Endodermal cell (in vitro differentiated cells): ENCODE measurements at regions not wholly inside any gene's neighbourhood (a gene's known extent, or its start where the extent isn't known, plus 50 kb on each side); places are given as distances from the start of the nearest gene placed in this dataset.

Experiments used
- DNase-seq: peaks from one replicate; pipeline ENCODE4 v3.0.0-alpha.2; 2017
- H3K27ac ChIP-seq: 2 replicates; pipeline ENCODE4 v1.5.1; 2013; ENCODE audit warnings: mild to moderate bottlenecking, low read depth, low read length, moderate library complexity
- H3K27me3 ChIP-seq: 2 replicates; pipeline ENCODE4 v1.6.1; 2013; ENCODE audit warnings: mild to moderate bottlenecking, low read length, moderate library complexity; ENCODE audit not compliant: insufficient read depth, control insufficient read depth, poor library complexity, severe bottlenecking
- H3K36me3 ChIP-seq: 2 replicates; pipeline ENCODE4 v1.7.0; 2013; ENCODE audit warnings: mild to moderate bottlenecking, low read length, moderate library complexity; ENCODE audit not compliant: control insufficient read depth, insufficient read depth
- H3K4me1 ChIP-seq: one replicate; pipeline ENCODE4 v1.7.0; 2013; ENCODE audit warnings: low read length; ENCODE audit not compliant: control insufficient read depth, insufficient read depth
- H3K4me3 ChIP-seq: 2 replicates; pipeline ENCODE4 v1.5.1; 2013; ENCODE audit warnings: mild to moderate bottlenecking, low read length, moderate library complexity
- H3K9ac ChIP-seq: 2 replicates; pipeline ENCODE4 v1.6.1; 2013; ENCODE audit warnings: mild to moderate bottlenecking, low read length, moderate library complexity; ENCODE audit not compliant: poor library complexity, severe bottlenecking; ENCODE audit errors: extremely low read depth
- H3K9me3 ChIP-seq: 2 replicates; pipeline ENCODE4 v1.6.1; 2013; ENCODE audit warnings: mild to moderate bottlenecking, low read length, moderate library complexity; ENCODE audit not compliant: control insufficient read depth
- H3K27ac Mint-ChIP-seq: 2 replicates; pipeline ENCODE4 v1.8.0; 2020; ENCODE audit warnings: mixed read lengths
- H3K27me3 Mint-ChIP-seq: 2 replicates; pipeline ENCODE4 v1.8.0; 2021; ENCODE audit warnings: mild to moderate bottlenecking, mixed read lengths; ENCODE audit not compliant: insufficient read depth
- H3K36me3 Mint-ChIP-seq: 2 replicates; pipeline ENCODE4 v1.8.0; 2020; ENCODE audit warnings: low read depth, mixed read lengths
- H3K4me1 Mint-ChIP-seq: 2 replicates; pipeline ENCODE4 v1.8.0; 2020; ENCODE audit warnings: mixed read lengths
- H3K4me3 Mint-ChIP-seq: 2 replicates; pipeline ENCODE4 v1.8.0; 2020; ENCODE audit warnings: mild to moderate bottlenecking, moderate library complexity, mixed read lengths
- H3K9me3 Mint-ChIP-seq: 2 replicates; pipeline ENCODE4 v1.8.0; 2020; ENCODE audit warnings: mild to moderate bottlenecking, mixed read lengths
- WGBS, 2 experiments: methylation state at CpG; one replicate each; pipeline versions ENCODE4 v1.1.5 to v1.1.7; 2013; ENCODE audit warnings: missing lambda C conversion rate in 2 of 2, mixed read lengths in 1 of 2; ENCODE audit not compliant: insufficient coverage in 1 of 2, insufficient read length in 1 of 2; 5-methylcytosine and 5-hydroxymethylcytosine counted together
- TF ChIP-seq, protein P1 (sequence below): fragments of 200-600 bp; sonication (generic); conservative IDR thresholded peaks from 2 replicates; pipeline ENCODE4 v1.5.0; 2021; ENCODE audit warnings: antibody characterized with exemption, mild to moderate bottlenecking

DNA sequence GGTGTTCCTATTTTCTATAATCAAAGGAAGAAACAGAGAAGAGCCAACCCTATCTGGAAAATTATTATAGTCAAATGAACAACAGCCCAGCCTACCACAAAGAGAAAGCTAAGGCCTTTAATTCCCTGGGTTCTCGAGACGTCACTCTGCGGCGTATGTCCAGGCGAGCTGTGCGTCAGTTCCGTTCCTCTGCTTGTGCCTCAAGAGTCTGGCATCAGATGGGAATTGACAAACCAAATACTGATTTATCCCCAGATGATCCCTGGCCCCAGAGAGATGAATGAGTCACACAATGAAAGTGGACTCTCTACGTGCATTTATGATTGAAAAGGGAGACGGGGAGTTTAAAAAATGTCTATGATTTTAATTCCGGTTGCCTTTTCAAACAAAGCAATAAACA is 151.6 kb upstream of the PDE10A start:
- no peak overlapping the region for H3K4me3 Mint-ChIP-seq
- H3K9me3 ChIP-seq: no peaks in the 10 kb centered on the region
- H3K4me1 ChIP-seq: peaks cover 8% of the 10 kb centered on the region
- no peaks in the 10 kb centered on the region for H3K9me3 Mint-ChIP-seq
- no peak for DNase-seq
- H3K36me3 ChIP-seq: no peaks in the 10 kb centered on the region
- no peak overlapping the region for H3K9ac ChIP-seq
- H3K27me3 ChIP-seq: peaks cover 5% of the 10 kb centered on the region
- peaks cover 26% of the 10 kb centered on the region for H3K4me1 Mint-ChIP-seq
- 93 to 94% methylated on average over 9 to 10 of the region's 10 CpGs for WGBS, 2 experiments
- H3K36me3 Mint-ChIP-seq: no peaks in the 10 kb centered on the region
- TF ChIP-seq, protein P1, sequence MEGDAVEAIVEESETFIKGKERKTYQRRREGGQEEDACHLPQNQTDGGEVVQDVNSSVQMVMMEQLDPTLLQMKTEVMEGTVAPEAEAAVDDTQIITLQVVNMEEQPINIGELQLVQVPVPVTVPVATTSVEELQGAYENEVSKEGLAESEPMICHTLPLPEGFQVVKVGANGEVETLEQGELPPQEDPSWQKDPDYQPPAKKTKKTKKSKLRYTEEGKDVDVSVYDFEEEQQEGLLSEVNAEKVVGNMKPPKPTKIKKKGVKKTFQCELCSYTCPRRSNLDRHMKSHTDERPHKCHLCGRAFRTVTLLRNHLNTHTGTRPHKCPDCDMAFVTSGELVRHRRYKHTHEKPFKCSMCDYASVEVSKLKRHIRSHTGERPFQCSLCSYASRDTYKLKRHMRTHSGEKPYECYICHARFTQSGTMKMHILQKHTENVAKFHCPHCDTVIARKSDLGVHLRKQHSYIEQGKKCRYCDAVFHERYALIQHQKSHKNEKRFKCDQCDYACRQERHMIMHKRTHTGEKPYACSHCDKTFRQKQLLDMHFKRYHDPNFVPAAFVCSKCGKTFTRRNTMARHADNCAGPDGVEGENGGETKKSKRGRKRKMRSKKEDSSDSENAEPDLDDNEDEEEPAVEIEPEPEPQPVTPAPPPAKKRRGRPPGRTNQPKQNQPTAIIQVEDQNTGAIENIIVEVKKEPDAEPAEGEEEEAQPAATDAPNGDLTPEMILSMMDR: no peak
- no peak overlapping the region for H3K27ac ChIP-seq
- H3K27ac Mint-ChIP-seq: no peak overlapping the region
- H3K27me3 Mint-ChIP-seq: peaks cover 26% of the 10 kb centered on the region
- no peak overlapping the region for H3K4me3 ChIP-seq

- TF ChIP-seq, protein P1: no peak
- peaks cover 1% of the 10 kb centered on the region for H3K4me1 Mint-ChIP-seq
- peaks cover 48% of the 10 kb centered on the region for H3K27me3 Mint-ChIP-seq
- WGBS, 2 experiments: 91 to 94% methylated on average over 4 to 7 of the region's 7 CpGs
- Histone ChIP-seq H3K27me3 (peaks cover 3% of the 10 kb centered on the region), H3K27ac (no peak overlapping the region), H3K4me3 (no peak overlapping the region), H3K4me1 (no peaks in the 10 kb centered on the region), H3K9ac (no peak overlapping the region), H3K36me3 (no peaks in the 10 kb centered on the region), H3K9me3 (no peaks in the 10 kb centered on the region)
- no peak overlapping the region for H3K27ac Mint-ChIP-seq
- no peak for DNase-seq
- H3K36me3 Mint-ChIP-seq: no peaks in the 10 kb centered on the region
- H3K4me3 Mint-ChIP-seq: no peak overlapping the region
- no peaks in the 10 kb centered on the region for H3K9me3 Mint-ChIP-seq
Measured at GRCh38 chr6:165811512-165811911, 148.5 kb upstream of the PDE10A start.

DNA sequence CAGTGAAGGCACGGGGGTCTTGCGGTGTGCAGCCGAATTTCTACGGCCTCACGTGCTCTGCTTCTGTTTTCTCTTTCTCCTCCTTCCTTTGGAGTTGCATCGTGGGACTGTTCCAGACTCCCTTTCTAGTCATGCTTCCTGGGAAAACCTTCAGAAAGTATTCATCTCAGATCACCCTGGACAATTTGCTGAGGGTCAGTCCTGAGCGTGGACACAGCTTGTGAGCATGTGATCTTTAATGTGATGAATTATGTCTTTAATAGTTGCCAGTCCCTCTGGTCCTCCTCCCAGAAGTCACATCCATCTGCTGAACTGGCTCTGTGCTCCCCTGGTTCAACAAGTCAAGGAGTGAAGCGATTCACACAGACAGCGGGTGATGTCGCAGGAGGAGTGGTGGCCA is 145.0 kb upstream of the PDE10A start:
- H3K9me3 ChIP-seq: no peaks in the 10 kb centered on the region
- no peak overlapping the region for H3K4me3 ChIP-seq
- WGBS, 2 experiments: 93 to 98% methylated on average over 6 to 10 of the region's 10 CpGs
- no peak overlapping the region for H3K27ac ChIP-seq
- peaks cover 3% of the 10 kb centered on the region for H3K4me1 Mint-ChIP-seq
- no peaks in the 10 kb centered on the region for H3K36me3 ChIP-seq
- H3K36me3 Mint-ChIP-seq: no peaks in the 10 kb centered on the region
- TF ChIP-seq, protein P1: no peak
- H3K9ac ChIP-seq: no peak overlapping the region
- peaks cover 38% of the 10 kb centered on the region for H3K27me3 ChIP-seq
- H3K9me3 Mint-ChIP-seq: no peaks in the 10 kb centered on the region
- no peak overlapping the region for H3K27ac Mint-ChIP-seq
- H3K4me3 Mint-ChIP-seq: no peak overlapping the region
- no peaks in the 10 kb centered on the region for H3K4me1 ChIP-seq
- H3K27me3 Mint-ChIP-seq: peaks cover 74% of the 10 kb centered on the region
- DNase-seq: no peak
